GM21367 (cell line): ENCODE measurements at regions not wholly inside any gene's neighbourhood (a gene's known extent, or its start where the extent isn't known, plus 50 kb on each side); places are given as distances from the start of the nearest gene placed in this dataset.

Source experiments
- ATAC-seq: cut with Tn5 transposase; IDR thresholded peaks from one replicate; pipeline ENCODE4 v1.9.1; 2021; ENCODE audit not compliant: unreplicated experiment

DNA sequence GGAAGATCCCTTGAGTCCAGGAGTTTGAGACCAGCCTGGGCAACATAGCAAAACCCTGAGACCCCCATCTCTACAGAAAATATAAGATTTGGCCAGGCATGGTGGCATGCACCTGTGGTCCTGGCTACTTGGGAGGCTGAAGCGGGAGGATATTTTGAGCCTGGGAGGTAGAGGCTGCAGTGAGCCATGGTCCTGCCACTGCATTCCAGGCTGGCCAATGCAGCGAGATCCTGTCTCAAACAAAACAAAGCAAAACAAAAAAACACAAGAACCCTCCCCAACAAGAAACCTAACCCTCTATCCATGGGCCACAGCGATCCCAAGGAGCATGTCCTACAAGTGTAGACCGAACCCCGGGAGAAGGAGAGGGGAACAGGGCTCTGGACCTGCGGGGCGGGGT is 133.3 kb downstream of the MGAT5B start:
- ATAC-seq, result no peak

DNA sequence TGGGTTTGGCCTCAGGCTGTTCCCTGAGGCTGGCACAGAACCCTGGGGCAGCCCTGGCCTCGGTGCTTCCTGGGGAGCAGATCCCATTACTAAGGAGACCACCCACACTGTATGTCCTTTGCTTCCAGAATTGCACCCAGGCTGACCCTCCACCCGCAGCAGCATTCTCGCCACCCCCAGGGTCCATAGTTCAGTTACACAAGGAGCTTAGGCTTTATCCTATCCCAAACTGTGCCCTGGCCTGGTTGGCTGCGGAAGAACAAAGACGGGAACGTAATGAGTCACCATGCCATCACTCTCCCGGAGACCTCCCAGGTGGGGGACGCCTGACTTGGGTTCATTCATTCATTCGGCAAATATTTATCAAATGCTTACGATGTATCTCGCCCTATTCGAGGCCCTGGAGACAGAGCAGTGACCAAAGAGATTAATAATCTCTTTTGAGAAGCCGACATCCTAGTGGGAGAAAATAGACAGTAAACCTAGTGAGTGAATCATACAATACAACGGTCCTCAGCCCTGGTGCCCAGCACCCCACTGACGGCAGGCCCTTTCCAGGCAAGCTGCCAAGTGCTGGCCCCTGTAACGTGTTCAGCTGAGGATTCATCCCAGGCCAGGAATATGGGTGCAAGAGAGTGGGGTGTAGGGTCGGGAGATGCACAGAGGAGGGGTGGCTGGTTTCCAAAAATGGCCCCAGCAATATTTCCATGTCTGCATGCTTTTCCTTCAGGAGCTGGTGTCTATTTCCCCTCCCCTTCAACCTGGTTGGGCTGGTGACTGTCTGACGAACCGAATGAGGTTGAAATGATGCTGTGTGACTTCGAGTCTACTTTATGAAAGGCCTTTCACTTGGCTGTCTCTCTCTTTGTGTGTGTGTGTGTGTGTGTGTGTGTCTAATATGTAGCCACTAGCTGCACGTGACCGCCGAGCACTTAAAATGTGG is 134.2 kb downstream of the MGAT5B start:
- ATAC-seq, result no peak

DNA sequence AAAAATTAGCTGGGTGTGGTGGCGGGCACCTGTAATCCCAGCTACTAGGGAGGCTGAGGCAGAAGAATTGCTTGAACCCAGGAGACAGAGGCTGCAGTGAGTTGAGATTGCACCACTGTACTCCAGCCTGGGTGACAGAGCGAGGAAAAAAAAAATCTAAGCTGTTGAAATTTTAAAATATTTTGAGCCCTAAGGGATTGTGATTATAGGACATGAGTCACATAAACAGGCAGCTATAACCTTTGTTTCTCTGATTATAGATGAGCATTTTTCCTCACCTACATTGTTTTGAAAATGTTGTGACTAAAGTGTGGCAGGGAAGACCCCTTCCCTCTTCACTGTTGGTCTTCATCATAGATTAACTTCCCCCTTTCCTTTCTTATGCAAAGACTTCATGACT is 135.5 kb downstream of the MGAT5B start:
- no peak for ATAC-seq

DNA sequence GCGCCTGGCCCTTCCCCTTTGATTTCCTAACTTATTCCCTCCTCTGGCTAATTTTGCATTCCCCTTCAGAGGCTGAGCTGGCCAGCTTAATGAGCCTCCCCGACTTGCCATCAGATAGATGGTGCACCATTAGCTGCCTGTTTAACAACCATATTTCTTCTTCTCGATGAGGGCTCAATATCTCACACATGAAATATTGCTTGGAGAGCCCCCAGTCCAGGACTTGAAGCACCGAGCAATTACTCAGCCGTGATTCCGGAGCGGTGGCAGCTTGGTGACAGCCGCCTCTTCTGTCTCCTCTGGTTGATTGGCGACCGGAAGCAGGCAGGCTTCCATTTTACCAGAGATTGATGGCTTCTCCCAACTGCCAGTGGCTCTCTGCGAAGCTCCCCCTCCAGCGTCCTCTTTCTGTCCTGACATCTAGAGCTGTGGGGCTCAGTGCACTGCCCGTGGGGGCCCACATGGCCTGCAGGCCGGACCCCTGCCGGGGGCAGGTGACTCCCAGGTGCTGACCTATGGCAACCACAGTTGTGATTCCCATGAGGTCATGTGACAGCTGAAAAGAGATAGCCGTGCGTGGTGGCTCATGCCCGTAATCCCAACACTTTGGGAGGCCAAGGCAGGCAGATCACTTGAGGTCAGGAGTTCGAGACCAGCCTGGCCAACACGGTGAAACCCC is 133.7 kb upstream of the SEC14L1 start:
- no peak for ATAC-seq

DNA sequence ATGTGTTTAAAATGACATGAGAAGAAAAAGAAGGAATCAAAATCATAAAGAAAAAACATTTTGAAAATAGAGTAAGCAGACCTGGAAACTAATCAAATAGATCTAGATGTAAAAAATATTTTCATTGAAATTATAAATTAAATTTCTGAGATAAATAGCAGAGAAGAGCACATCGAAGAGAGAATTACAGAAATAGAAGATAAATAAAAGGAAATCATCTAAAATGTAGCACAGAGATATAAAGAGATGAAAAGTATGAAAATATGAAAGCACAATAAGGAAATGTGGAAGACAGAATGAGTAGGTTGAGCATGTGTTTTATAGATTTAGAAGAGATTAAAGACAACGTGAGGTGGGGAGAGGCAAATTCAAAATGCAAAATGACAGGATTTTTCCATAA is 130.9 kb upstream of the SEC14L1 start:
- ATAC-seq, result no peak

DNA sequence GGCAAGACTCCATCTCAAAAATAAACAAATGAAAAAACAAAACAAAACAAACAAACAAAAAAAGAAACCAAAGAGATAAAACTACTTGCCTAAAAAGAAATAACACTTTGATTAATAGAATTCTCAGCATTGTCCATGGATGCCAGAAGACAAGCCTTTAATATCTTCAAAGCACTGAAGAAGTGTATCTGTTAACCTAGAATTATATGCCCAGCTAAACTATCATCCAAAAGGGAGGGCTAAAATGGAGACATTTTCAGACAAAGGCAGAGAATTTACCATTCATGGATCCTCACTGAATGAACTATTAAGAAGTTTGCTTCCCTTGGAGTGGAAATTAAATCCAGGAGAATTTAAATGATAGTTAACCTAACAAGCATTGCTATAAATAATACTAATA is 130.1 kb upstream of the SEC14L1 start:
- no peak for ATAC-seq

DNA sequence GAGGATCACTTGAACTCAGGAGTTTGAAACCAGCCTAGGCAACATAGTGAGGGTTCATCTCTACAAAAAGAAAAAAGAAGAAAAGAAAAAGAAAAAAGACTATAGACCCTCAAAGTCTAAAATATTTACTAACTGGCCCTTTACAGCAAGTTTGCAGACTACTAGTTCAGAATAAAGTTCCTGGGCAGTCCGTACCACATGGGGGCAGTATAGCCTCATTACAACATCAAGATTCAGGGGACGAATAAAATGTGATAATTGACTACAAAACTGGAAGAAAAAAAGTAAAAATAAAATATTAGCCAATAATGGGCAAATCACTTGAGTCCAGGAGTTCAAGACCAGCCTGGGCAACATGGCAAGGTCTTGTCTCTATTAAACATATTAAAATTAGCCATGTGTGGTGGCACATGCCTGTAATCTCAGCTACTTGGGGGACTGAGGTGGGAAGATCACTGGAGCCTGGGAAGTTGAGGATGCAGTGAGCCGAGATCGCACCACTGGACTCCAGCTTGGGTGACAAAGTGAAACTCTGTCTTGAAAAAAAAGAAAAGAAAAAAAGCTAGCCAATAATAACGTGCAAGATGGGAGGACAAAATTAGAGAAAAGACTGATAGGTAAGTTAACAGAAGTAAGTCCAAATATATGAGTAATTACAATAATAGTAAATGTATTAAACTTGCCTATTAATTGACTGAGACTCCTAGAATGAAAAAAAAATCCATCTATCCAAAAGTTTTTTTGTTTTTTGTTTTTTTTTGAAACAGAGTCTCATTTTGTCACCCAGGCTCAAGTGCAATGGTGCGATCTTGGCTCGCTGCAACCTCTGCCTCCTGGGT is 129.4 kb upstream of the SEC14L1 start:
- ATAC-seq, result no peak

DNA sequence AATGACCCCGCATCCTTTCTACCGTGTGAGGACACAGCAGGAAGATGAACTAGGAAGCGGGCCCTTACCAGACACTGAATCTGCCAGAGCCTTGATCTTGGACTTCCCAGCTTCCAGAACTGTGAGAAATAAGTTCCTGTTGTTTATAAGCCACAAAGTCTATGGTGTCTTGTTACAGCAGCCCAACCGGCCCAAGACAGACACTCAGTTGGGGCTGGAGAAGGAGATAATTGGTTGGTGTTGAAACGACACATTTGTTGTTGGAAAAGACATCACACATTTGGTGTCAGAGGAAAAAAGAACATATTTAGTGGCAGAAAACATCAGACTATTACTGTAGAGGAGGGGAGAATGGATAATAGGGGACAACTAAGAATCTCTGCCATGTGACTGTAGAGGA is 122.3 kb upstream of the SEC14L1 start:
- ATAC-seq, result no peak

DNA sequence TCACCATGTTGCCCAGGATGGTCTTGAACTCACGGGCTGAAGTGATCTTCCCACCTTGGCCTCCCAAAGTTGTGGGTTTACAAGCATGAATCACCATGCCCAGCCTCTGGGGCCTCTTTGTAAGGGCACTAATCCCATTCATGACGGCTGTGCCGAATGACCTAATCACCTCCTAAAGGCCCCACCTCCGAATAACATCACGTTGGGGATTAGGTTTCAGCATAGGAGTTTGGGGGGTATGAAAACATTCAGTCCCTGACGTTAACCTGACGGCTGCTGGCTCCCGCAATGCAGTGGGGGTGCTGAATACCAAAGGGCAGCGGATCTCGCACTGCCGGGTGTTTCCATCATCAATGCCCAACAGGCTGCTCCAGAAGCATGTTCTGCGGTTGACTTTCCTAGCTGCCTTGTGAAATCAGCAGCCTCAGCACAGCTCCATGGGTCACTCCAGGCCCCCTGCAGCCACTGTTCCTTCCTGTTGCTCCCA is 120.8 kb upstream of the SEC14L1 start:
- no peak for ATAC-seq

DNA sequence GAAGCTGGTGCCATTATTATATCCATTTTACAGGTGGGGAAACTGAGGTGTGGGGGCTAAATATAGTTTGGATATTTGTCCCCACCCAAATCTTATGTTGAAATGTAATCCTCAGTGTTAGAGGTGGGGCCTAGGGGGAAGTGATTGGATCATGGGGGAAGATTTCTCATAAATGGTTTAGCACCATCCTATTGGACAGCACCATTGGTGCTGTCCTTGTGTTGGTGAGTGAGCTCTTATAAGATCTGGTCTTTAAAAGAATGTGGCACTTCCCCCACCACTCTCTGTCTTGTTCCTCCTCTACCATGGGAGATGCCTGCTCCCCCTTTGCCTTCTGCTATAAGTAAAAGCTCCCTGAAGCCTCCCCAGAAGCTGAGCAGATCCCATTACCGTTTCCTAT is 119.8 kb upstream of the SEC14L1 start:
- ATAC-seq, result no peak

DNA sequence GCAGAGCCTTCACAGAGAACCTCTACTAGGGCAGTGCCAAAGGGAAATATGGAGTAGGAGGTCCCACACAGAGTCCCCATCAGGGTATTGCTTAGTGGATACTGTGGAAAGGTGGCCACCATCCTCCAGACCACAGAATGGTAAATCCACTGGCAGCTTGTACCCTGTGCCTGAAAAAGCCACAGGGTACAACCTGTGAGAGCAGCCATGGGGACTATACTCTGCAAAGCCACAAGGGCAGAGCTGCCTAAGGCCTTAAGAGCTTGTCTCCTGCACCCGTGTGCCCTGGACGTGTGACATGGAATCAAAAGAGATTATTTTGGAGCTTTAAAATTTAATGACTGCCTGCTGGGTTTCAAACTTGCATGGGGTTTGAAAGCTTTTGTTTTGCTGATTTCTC is 118.0 kb upstream of the SEC14L1 start:
- ATAC-seq, result no peak

DNA sequence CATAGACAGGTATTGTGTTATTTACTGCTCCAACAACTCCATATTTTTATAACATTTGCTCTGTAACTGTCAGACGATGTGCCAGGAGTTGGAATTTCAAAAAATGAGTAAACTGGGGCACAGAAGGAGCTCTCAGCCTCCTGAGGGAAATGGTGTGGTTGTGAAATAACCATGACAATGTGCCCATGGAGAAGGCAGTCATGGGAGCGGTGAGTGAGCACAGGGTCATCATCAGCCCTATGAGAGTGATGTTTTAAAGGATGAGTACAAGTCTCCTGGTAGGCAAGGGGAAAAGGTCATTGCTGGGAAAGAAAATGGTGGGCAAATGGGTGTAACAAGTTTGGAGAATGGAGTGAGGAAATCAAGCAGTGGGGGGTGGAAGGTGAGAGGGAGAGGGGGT is 115.0 kb upstream of the SEC14L1 start:
- ATAC-seq, result no peak

DNA sequence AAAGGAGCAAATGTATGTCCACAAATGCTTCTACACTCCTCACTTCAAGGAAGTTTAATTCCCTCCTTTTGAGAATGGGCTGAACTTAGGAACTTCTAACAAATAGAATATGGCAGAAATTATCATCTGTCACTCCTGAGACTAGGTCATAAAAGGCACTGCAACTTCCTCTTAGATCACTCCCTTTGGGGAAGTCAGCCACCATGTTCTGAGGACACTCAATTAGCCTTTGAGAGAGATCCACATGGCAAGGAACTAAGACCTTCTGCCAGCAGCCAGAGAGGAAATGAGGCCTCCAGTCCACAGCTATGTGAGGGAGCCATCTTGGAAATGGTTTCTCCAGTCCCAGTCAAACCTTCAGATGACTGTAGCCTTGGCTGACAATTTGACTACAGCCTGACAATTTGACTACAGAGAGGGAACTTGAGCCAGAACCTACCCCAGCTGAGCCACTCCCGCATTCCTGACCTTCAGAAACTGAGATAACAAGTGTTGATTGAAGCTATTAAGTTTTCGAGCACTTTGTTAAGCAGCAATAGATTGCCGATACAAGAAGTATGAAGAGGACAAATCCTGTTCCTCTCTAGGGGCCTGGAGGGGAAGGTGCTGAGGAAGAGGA is 113.4 kb upstream of the SEC14L1 start:
- ATAC-seq, result no peak

DNA sequence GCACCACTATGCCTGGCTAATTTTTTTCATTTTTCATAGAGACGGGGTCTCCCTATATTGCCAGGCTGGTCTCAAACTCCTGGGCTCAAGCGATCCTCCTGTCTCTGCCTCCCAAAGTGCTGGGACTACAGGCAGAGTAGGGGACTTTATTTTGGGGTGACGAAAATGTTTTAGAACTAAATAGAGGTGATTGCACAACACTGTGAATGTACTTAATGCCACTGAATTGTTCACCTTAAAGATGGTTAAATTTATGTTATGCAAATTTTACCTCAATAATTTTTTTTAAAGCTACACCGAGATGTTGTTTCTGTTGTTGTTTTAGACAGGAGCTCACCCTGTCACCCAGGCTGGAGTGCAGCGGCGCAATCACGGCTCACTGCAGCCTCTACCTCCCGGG is 111.9 kb upstream of the SEC14L1 start:
- no peak for ATAC-seq

DNA sequence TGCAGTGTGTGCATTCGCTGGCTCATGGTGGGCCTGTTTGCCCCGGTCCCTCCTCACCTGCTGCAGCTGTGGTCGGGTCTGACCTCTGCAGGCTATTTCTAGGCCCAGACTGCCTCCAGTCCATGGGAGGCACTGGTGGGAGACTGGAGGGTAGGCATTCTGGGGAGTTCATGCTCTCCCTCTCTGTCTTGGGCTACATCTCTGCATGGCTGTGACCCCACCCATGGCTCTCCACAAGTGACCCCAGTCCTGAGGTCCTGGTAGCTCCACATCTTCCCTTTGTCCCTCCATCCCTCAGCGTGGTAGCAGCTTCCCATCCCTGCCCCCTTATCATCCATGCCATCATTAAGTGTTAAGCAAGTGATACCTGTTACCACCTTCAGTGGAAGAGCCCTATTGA is 107.8 kb upstream of the SEC14L1 start:
- ATAC-seq, result no peak

DNA sequence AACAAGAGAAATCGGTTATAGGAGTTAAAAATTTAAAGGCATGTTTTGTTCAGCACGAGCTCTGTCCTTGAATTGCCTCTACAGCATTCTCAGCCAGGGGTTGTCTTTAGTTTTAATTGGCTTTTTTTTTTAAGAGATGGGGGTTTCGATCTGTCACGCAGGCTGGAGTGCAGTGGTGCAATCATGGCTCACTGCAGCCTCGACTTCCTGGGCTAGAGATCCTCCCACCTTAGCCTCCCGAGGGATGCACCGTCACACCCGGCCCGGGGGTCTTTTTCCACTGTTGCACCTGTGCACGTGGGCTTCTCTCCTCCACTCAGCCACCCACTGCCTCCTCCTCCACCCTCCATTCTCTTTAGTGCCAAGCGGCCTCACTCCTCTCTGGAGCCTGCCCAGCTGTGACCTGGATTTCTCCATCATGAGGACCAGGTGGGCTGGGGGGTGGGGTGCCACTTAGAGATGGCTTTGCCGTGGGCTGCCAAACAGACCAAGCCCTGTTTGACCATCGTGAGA is 106.8 kb upstream of the SEC14L1 start:
- no peak for ATAC-seq

DNA sequence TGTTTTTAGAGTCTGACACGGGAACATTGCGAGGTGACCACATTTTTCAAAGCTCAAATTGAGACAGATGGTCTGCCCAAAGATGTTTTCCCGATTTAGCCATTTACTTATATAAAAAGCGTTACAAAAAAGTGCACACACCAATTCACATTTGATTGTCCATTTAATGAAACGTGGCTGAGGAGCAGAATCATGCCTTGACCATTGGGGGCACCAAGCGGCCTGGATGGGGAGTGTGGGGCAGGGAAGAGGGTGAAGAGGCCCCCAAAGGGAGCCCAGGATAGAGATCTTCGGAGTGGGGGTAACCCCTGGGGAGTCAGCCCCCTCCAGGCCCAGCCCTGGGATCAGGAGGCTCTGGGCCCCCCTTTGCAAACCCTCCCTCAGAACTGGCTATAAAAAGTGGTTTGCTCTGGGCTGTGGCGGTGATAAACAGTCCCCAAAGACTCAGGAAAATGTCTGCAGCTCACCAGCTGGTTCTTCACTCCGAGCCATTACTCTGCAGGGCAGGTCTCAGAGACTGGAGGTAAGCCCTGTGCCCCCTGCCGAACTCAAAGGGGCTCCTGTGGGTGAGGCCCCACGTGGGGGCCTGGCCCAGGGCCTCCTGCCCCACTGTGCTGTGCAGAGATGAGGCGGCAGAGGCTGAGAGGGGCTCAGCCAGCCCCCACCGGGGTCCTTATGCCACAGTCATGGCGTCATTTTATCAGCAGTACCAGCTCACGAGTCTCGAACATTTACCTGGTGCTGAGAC is 105.9 kb upstream of the SEC14L1 start:
- no peak for ATAC-seq

DNA sequence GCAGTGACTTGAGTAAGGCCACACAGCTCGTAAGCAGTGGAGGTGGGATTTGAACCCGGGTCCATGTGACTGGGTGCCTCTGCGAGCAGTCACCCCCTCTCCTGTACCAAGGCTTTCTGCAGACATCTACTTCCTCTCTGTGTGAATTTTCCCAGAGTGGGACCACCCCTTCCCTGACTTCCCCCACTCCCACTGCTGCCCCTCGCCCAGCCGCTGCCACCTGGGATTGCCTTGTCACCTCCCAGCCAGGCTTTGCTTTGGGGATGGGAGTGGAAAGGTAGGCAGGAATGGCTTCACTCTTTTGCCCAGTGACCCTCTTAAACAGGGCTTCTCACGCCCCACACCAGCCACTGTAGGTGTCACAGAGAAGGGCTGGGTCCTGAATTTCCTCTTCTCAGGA is 105.2 kb upstream of the SEC14L1 start:
- ATAC-seq, result no peak

DNA sequence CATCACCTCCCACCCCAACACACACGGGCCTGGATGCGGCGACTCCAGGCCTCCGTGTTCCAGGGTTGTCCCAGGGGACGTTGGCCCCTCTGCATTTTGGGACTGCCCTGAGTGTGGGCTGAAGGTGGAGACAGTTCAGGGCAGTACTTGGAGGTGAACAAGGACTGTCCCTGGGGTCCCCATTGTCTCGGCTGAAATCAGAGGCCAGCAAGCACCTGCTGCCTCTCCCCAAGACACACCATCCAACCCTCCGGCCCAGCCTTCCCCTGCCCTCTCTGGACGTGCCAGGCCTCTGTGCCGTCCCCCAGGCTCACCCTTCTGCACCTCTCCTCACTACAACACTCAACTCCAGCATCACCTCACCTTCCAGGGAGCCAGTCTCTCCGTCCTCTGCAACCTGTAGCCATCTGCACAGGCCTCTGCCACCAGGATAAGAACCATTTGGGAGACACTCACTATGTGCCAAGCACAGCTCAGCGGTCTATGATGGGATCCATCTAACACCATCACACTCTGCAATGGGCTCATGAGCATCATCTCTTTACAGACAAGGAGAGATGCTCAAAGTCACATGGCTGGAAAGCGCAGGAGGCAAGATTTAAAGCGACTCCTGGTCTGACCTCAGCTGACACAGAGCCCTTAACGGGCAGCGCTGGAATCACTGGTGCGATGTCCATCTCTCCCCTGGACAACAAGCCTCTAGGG is 104.5 kb upstream of the SEC14L1 start:
- no peak for ATAC-seq
